ENCODE measurements at regions not wholly inside any gene's neighbourhood (a gene's known extent, or its start where the extent isn't known, plus 50 kb on each side); places are given as distances from the start of the nearest gene placed in this dataset.

DNA sequence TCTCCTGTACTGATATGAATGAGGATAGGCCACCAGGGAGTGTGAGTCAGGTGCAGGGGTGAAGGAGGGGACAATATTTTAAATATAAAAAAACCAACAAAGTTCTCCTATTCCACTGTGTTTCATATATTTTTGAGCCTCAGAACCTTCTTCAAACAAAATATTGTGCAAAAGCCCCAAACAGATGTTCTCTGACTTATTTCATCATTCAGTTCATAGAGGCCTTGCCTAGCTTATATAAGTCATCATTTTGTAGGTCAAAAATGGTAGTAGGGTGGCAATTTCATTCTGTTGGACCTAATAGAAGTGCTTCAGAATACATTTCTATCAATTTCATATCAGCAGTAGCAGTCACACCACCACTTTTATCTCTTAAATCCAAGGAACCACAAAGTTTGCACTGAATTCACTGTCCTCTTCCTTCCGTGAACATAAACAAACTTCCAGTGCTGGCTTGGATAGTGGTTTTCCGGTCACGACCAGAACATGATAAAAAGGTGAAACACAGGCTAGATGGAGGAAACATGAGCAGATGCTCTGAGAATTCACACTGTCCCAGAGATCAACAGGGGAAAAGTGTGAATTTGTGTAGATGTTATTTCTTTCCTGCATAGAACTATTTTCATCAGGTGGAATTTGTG is 99.1 kb downstream of the EN1 start:
- peaks cover 16% of the 10 kb centered on the region for H3K27me3 Mint-ChIP-seq (ENCODE audit: low read depth)
- ATAC-seq: no peak
- 0 out of 2 replicates have a peak, but pooled peaks cover 2% of the 10 kb centered on the region for H3K4me1 Mint-ChIP-seq
- no peak overlapping the region for H3K27ac Mint-ChIP-seq
- CTCF ChIA-PET: no interaction called here
- DNase-seq (ENCODE audit: low spot score): no peak
- H3K36me3 Mint-ChIP-seq: peaks cover 38% of the 10 kb centered on the region
- H3K4me3 Mint-ChIP-seq: no peak overlapping the region
- POLR2A ChIA-PET: no interaction called here
- H3K9me3 Mint-ChIP-seq: peaks cover 51% of the 10 kb centered on the region
- TF ChIP-seq MXD4 (CRISPR knock-in tag; IDR thresholded peaks at IDR 0.05; ENCODE audit: borderline replicate concordance): no peak
- TF ChIP-seq, protein P1, sequence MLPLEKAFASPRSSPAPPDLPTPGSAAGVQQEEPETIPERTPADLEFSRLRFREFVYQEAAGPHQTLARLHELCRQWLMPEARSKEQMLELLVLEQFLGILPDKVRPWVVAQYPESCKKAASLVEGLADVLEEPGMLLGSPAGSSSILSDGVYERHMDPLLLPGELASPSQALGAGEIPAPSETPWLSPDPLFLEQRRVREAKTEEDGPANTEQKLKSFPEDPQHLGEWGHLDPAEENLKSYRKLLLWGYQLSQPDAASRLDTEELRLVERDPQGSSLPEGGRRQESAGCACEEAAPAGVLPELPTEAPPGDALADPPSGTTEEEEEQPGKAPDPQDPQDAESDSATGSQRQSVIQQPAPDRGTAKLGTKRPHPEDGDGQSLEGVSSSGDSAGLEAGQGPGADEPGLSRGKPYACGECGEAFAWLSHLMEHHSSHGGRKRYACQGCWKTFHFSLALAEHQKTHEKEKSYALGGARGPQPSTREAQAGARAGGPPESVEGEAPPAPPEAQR (CRISPR knock-in tag; IDR thresholded peaks at IDR 0.05): no peak
- no peak for TF ChIP-seq GTF2I (CRISPR knock-in tag; conservative IDR thresholded peaks at IDR 0.05)
- TF ChIP-seq NFYB (CRISPR knock-in tag; conservative IDR thresholded peaks at IDR 0.05; ENCODE audit: low read depth): no peak
- TF ChIP-seq, protein P2, sequence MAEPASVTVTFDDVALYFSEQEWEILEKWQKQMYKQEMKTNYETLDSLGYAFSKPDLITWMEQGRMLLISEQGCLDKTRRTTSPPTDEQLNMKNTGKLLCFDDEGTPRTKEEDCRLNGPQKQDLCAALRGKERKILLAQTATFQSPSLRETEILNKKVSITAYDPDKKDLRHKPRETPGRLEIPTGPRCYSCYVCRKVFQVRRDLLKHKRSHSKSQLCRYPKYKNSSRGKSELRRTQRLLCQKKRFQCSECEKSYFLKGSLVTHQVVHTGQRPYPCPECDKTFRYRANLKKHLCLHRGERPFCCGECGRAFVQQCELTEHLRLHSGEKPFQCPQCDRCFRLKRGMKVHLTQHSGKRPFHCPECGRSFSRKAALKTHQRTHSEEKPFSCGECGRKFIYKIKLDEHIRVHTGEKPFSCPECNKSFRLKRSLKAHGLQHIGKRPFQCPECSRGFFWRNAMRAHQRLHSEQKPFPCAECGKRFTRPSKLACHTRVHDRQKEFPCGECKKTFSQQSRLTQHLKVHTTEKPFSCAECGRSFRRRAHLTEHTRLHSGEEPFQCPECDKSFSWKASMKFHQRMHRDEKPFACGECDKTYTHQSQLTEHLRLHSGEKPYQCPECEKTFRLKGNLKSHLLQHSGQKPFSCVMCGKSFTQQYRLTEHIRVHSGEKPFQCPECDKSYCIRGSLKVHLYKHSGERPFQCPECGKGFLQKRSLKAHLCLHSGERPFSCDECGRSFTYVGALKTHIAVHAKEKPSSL (CRISPR knock-in tag; conservative IDR thresholded peaks at IDR 0.05): no peak
- TF ChIP-seq CREM (CRISPR knock-in tag; IDR thresholded peaks at IDR 0.05): no peak
- TF ChIP-seq SP1 (CRISPR knock-in tag; conservative IDR thresholded peaks at IDR 0.05): no peak
- TF ChIP-seq, protein P3, sequence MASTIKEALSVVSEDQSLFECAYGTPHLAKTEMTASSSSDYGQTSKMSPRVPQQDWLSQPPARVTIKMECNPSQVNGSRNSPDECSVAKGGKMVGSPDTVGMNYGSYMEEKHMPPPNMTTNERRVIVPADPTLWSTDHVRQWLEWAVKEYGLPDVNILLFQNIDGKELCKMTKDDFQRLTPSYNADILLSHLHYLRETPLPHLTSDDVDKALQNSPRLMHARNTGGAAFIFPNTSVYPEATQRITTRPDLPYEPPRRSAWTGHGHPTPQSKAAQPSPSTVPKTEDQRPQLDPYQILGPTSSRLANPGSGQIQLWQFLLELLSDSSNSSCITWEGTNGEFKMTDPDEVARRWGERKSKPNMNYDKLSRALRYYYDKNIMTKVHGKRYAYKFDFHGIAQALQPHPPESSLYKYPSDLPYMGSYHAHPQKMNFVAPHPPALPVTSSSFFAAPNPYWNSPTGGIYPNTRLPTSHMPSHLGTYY (CRISPR knock-in tag; IDR thresholded peaks at IDR 0.05): no peak
- TF ChIP-seq HMGA2 (CRISPR knock-in tag; IDR thresholded peaks at IDR 0.05): no peak
- TF ChIP-seq, protein P4, sequence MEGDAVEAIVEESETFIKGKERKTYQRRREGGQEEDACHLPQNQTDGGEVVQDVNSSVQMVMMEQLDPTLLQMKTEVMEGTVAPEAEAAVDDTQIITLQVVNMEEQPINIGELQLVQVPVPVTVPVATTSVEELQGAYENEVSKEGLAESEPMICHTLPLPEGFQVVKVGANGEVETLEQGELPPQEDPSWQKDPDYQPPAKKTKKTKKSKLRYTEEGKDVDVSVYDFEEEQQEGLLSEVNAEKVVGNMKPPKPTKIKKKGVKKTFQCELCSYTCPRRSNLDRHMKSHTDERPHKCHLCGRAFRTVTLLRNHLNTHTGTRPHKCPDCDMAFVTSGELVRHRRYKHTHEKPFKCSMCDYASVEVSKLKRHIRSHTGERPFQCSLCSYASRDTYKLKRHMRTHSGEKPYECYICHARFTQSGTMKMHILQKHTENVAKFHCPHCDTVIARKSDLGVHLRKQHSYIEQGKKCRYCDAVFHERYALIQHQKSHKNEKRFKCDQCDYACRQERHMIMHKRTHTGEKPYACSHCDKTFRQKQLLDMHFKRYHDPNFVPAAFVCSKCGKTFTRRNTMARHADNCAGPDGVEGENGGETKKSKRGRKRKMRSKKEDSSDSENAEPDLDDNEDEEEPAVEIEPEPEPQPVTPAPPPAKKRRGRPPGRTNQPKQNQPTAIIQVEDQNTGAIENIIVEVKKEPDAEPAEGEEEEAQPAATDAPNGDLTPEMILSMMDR (IDR thresholded peaks at IDR 0.05): no peak

DNA sequence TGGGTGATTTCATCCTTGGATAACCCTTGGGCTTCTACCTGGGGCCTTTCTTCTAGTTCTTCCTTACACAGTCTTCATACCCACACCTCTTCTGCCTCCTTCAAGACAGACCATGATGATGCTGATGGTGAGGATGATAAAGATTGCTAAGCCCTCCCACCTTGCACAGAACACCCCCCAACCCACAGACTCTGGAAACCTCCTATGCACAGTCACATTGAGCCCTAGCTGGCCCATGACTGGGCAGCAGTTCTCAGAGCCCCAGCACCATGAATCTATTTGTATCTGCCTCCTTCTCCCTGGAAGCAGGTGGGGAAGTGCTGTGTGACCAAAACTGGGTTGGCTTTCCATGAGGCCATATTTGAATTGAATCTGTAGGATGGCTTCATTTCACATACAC is 99.8 kb downstream of the EN1 start:
- Mint-ChIP-seq H3K27me3 (ENCODE audit: low read depth) (peaks cover 16% of the 10 kb centered on the region), H3K9me3 (peaks cover 57% of the 10 kb centered on the region), H3K4me1 (no peaks in the 10 kb centered on the region), H3K36me3 (peaks cover 42% of the 10 kb centered on the region), H3K4me3 (no peak overlapping the region), H3K27ac (no peak overlapping the region)
- DNase-seq (ENCODE audit: low spot score) (no peak), ATAC-seq (no peak)
- CTCF ChIA-PET: no interaction called here
- POLR2A ChIA-PET: interaction anchor here (0.5 kb wide), 1 partner anchor 26 kb away, joined by 3 read pairs; no protein-coding TSS in a partner anchor
- TF ChIP-seq, protein P5, sequence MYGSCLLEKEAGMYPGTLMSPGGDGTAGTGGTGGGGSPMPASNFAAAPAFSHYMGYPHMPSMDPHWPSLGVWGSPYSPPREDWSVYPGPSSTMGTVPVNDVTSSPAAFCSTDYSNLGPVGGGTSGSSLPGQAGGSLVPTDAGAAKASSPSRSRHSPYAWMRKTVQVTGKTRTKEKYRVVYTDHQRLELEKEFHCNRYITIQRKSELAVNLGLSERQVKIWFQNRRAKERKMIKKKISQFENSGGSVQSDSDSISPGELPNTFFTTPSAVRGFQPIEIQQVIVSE (CRISPR knock-in tag; IDR thresholded peaks at IDR 0.05; ENCODE audit: borderline replicate concordance): no peak
- TF ChIP-seq, protein P6, sequence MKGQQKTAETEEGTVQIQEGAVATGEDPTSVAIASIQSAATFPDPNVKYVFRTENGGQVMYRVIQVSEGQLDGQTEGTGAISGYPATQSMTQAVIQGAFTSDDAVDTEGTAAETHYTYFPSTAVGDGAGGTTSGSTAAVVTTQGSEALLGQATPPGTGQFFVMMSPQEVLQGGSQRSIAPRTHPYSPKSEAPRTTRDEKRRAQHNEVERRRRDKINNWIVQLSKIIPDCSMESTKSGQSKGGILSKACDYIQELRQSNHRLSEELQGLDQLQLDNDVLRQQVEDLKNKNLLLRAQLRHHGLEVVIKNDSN (CRISPR knock-in tag; IDR thresholded peaks at IDR 0.05): no peak
- TF ChIP-seq ELF4 (CRISPR knock-in tag; IDR thresholded peaks at IDR 0.05; ENCODE audit: low read depth) (no peak), NFYB (CRISPR knock-in tag; conservative IDR thresholded peaks at IDR 0.05; ENCODE audit: low read depth) (no peak), IRF2 (CRISPR knock-in tag; IDR thresholded peaks at IDR 0.05; ENCODE audit: borderline replicate concordance, low read depth) (no peak), RORB (CRISPR knock-in tag; IDR thresholded peaks at IDR 0.05) (no peak), FOXK1 (CRISPR knock-in tag; IDR thresholded peaks at IDR 0.05) (no peak), RELA (CRISPR knock-in tag; IDR thresholded peaks at IDR 0.05; ENCODE audit: borderline replicate concordance) (no peak), GRHL2 (CRISPR knock-in tag; IDR thresholded peaks at IDR 0.05; ENCODE audit: insufficient replicate concordance, severe bottlenecking) (no peak), GTF2I (CRISPR knock-in tag; conservative IDR thresholded peaks at IDR 0.05) (no peak)
- TF ChIP-seq, protein P7, sequence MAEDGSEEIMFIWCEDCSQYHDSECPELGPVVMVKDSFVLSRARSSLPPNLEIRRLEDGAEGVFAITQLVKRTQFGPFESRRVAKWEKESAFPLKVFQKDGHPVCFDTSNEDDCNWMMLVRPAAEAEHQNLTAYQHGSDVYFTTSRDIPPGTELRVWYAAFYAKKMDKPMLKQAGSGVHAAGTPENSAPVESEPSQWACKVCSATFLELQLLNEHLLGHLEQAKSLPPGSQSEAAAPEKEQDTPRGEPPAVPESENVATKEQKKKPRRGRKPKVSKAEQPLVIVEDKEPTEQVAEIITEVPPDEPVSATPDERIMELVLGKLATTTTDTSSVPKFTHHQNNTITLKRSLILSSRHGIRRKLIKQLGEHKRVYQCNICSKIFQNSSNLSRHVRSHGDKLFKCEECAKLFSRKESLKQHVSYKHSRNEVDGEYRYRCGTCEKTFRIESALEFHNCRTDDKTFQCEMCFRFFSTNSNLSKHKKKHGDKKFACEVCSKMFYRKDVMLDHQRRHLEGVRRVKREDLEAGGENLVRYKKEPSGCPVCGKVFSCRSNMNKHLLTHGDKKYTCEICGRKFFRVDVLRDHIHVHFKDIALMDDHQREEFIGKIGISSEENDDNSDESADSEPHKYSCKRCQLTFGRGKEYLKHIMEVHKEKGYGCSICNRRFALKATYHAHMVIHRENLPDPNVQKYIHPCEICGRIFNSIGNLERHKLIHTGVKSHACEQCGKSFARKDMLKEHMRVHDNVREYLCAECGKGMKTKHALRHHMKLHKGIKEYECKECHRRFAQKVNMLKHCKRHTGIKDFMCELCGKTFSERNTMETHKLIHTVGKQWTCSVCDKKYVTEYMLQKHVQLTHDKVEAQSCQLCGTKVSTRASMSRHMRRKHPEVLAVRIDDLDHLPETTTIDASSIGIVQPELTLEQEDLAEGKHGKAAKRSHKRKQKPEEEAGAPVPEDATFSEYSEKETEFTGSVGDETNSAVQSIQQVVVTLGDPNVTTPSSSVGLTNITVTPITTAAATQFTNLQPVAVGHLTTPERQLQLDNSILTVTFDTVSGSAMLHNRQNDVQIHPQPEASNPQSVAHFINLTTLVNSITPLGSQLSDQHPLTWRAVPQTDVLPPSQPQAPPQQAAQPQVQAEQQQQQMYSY (CRISPR knock-in tag; IDR thresholded peaks at IDR 0.05): no peak

Measured in WTC11 (cell line).